Glomerular visceral epithelial cell (primary cell): ENCODE measurements at regions not wholly inside any gene's neighbourhood (a gene's known extent, or its start where the extent isn't known, plus 50 kb on each side); places are given as distances from the start of the nearest gene placed in this dataset.

Experiments
- DNase-seq: peaks from one replicate; pipeline ENCODE4 v3.0.0-alpha.2; 2016; ENCODE audit errors: extremely low spot score

DNA sequence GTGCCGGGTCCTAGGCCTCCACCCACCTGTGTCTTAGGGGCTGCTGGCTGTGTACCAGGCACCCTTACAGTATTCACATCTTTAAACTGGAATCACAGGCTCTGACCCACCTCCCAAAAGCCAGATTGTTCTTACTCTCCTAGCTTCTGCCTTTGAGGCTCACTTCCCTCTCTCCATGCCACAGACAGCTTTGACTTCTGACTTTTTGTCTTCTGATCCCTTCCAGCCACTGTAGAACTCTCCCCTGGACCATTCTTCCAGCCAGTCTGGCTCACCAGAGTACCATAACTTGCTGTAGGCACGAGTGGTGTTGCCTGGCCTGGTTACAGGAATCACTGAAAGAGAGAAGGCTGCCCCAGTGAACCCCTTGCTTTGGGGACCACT lies 58.1 kb upstream of the STUM start:
- DNase-seq, result no peak

GRCh38 chr1:226491093-226491850 lies 57.3 kb upstream of the STUM start:
- DNase-seq, result no peak

DNA sequence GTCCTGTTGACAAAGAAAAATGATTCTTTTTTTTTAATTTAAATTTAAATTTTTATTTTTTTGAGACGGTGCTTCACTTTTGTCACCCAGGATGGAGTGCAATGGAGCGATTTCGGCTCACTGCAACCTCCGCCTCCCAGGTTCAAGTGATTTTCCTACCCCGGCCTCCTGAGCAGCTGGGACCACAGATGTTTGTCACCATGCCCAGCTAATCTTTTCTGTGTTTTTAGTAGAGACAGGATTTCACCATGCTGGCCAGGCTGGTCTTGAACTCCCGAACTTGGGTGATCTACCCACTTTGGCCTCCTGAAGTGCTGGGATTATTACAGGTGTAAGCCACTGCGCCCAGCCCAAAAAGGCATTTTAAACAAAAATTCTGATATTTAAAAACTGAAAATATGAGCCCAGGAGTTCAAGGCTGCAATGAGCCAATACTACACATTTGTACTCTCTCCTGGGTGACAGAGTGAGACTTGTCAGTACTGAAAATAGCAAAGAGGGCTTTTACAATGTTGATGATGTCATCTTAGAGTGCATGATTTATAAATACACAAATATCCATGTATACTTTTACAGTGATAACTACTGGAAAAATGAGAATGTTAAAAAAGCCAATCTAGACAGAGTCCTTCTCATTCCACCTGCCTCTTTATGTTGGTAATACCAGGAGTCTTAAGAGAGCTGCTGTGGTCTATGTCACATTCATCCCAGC lies 56.0 kb upstream of the STUM start:
- DNase-seq, result no peak

GRCh38 chr1:226494092-226494609 lies 54.4 kb upstream of the STUM start:
- DNase-seq, result no peak

DNA sequence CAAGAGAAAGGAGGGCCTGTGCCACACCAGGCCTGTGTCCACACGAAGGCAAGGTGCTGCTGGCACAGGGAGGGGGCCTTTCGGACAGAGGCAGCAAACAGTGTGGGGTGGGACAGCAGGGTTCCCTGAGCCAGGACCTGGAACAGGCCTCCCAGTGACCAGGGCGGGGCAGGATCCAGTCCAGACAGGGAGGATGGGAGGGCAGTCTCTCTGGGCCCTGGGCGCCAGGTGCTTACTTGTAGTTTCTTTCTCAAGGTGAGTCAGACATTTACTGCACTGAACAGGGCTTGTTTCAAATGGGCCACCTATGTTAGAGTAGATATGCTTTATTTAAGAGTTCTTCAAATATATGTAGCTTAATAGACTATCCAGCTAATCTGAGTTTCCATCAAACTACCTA lies 52.8 kb upstream of the STUM start:
- no peak for DNase-seq

DNA sequence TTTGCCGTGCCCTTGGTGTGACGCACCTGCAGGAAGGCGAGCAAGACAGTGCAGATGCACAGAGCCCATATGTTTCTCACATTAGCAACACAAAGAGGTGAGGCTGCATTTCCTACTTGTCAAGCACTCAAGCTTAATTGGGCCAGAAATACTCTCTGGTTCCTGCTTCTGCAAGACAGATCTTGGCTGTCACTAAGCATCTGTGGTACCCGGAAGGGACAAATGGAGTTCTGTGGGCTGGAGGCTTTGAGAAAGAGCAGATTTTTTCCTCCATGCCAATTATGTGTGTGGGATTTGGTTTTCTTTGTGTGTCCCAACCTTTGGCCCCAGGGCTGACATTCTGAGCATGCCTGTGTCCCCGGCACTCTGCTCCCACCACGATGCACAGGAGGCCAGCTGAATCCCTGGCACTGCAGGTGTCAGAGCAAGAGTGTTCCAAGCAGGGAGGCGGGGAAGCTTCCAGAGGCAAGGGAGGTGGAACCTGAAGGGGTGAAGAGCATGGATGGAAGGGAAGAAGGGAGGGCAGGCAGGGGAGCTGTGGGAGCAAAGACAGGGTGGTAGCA lies 52.0 kb upstream of the STUM start:
- DNase-seq, result no peak

DNA sequence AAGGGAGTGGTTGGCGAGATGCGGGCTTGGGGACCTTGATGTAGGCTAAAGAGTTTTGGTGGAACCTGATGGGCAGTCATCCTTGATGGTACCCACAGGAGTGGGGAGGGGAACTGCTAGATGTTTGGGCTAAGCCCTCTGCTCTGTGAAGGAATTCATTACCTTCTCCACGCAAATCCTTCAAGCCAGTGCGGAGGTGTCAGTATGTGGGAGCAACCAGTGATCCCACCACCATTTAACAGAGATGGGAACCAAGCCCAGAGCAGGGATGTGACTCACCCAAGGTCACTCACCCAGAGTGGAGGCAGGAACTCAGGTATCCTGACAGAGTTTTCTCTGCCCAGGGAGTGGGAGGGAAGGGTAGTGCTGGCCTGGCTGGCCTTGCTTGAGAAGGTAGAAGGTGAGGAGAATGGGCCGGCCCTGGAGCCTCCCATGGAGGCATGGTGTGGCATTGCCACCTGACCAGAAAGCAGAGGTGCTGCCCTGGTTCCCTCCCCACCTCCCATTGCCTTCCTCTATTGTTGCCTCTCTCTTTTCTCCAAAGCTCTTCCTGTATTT lies 51.2 kb upstream of the STUM start:
- DNase-seq, result no peak

DNA sequence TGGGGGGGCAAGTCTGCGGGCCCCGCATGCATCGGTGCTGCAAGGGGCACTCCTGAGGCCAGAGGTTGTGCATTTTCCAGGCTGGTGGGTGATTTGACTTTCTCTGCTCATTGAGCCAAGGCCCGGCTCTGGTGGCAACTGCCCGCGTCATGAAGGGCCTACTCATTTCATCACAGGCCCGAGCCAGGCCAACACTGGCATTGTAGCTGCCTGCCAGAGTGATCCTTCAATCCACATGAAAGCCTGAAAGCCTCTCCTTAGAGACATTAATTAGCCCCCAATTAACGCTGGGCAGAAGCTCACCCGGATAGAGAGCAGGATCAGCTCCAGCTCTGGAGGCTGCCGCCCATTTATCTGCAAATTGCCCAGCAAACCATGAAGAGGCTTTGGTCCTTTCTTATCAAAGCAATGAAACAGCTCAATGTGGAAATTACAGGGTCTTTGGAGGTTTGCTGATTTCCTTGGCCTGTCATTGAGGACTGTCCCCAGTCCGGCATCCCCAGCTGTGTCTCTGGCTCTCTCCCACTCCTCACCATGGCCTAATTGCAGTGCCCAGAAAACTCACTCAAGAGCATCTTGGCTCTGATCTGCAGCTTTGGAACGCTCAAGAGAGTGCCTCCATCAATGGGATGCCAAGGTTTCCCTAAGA lies 50.4 kb upstream of the STUM start:
- DNase-seq, result no peak

- no peak for DNase-seq
These were observed 49.9 kb upstream of the STUM start for GRCh38 chr1:226498640-226499008.
